ENCODE measurements at regions not wholly inside any gene's neighbourhood (a gene's known extent, or its start where the extent isn't known, plus 50 kb on each side); places are given as distances from the start of the nearest gene placed in this dataset.

DNA sequence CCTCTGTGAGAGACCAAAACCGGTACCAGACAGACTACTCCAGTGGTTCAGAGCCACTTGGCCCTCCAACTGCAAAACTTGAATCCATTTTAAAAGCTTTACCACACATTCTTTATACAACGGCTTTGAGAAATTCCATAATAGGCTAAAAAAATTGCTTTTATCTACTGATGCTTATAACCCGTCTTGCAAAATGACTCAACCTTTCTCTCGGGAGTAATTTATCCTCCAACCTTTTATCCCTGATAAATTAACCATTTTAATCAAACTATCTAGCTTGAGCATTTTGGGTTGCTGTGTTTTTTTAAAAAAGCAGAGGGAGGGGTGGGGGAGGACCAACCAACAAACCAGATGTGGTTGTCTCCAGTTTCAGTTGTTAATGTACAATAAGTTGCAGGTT is 275.7 kb upstream of the LRTM1 start:
- TF ChIP-seq POLR2AphosphoS5 (IDR thresholded peaks at IDR 0.05; ENCODE audit: borderline replicate concordance, low read depth, low read length) = no peak
- TF ChIP-seq EZH2 (IDR thresholded peaks at IDR 0.05) = no peak

All from SK-N-MC (cell line).